Skeletal muscle satellite cell (primary cell): ENCODE measurements at regions not wholly inside any gene's neighbourhood (a gene's known extent, or its start where the extent isn't known, plus 50 kb on each side); places are given as distances from the start of the nearest gene placed in this dataset.

Source experiments
- H3K27me3 ChIP-seq: 2 replicates; pipeline ENCODE4 v1.7.0; 2013; ENCODE audit warnings: low read length; ENCODE audit not compliant: control insufficient read depth, insufficient read depth
- H3K36me3 ChIP-seq: 2 replicates; pipeline ENCODE4 v1.7.0; 2013; ENCODE audit warnings: mild to moderate bottlenecking, control low read depth, low read length; ENCODE audit not compliant: insufficient read depth
- H3K4me1 ChIP-seq: 2 replicates; pipeline ENCODE4 v1.7.0; 2013; ENCODE audit warnings: low read length; ENCODE audit not compliant: control insufficient read depth, insufficient read depth
- H3K4me2 ChIP-seq: 2 replicates; pipeline ENCODE4 v1.7.0; 2013; ENCODE audit warnings: mild to moderate bottlenecking, low read length
- H3K4me3 ChIP-seq: 2 replicates; pipeline ENCODE4 v1.7.0; 2013; ENCODE audit warnings: low read length
- H3K9ac ChIP-seq: 2 replicates; pipeline ENCODE4 v1.7.0; 2013; ENCODE audit warnings: mild to moderate bottlenecking, low read depth, low read length, moderate library complexity
- H3K9me3 ChIP-seq: replicated peaks from 2 replicates; pipeline ENCODE4 v1.7.0; 2013; ENCODE audit warnings: mild to moderate bottlenecking, control low read depth, low read length

GRCh38 chr2:14428056-14428455 is 204.5 kb upstream of the LRATD1 start:
- no peak overlapping the region for H3K4me2 ChIP-seq
- H3K9ac ChIP-seq = no peak overlapping the region
- H3K4me3 ChIP-seq = no peak overlapping the region
- no peaks in the 10 kb centered on the region for H3K36me3 ChIP-seq
- H3K4me1 ChIP-seq = no peaks in the 10 kb centered on the region
- H3K9me3 ChIP-seq = no peaks in the 10 kb centered on the region
- no peaks in the 10 kb centered on the region for H3K27me3 ChIP-seq

- no peaks in the 10 kb centered on the region for H3K27me3 ChIP-seq
- no peaks in the 10 kb centered on the region for H3K4me1 ChIP-seq
- no peak overlapping the region for H3K4me2 ChIP-seq
- no peaks in the 10 kb centered on the region for H3K9me3 ChIP-seq
- no peak overlapping the region for H3K9ac ChIP-seq
- H3K4me3 ChIP-seq = no peak overlapping the region
- H3K36me3 ChIP-seq = no peaks in the 10 kb centered on the region
Observed at GRCh38 chr2:14433946-14434495, 198.5 kb upstream of the LRATD1 start.

- H3K9ac ChIP-seq = no peak overlapping the region
- H3K9me3 ChIP-seq = no peaks in the 10 kb centered on the region
- H3K4me3 ChIP-seq = no peak overlapping the region
- H3K4me2 ChIP-seq = no peak overlapping the region
- H3K4me1 ChIP-seq = no peaks in the 10 kb centered on the region
- no peaks in the 10 kb centered on the region for H3K27me3 ChIP-seq
- no peaks in the 10 kb centered on the region for H3K36me3 ChIP-seq
Observed at GRCh38 chr2:14445670-14446069, 186.8 kb upstream of the LRATD1 start.

GRCh38 chr2:14448340-14448739 is 184.2 kb upstream of the LRATD1 start:
- Histone ChIP-seq H3K9me3 (no peaks in the 10 kb centered on the region), H3K27me3 (no peaks in the 10 kb centered on the region), H3K36me3 (no peaks in the 10 kb centered on the region), H3K4me2 (no peak overlapping the region), H3K9ac (no peak overlapping the region), H3K4me1 (no peaks in the 10 kb centered on the region), H3K4me3 (no peak overlapping the region)

GRCh38 chr2:14451312-14451711 is 181.2 kb upstream of the LRATD1 start:
- H3K4me1 ChIP-seq = no peaks in the 10 kb centered on the region
- no peaks in the 10 kb centered on the region for H3K36me3 ChIP-seq
- H3K4me3 ChIP-seq = no peak overlapping the region
- H3K4me2 ChIP-seq = no peak overlapping the region
- no peaks in the 10 kb centered on the region for H3K27me3 ChIP-seq
- H3K9ac ChIP-seq = no peak overlapping the region
- H3K9me3 ChIP-seq = no peaks in the 10 kb centered on the region

GRCh38 chr2:14454202-14454601 is 178.3 kb upstream of the LRATD1 start:
- Histone ChIP-seq H3K4me3 (no peak overlapping the region), H3K27me3 (no peaks in the 10 kb centered on the region), H3K9me3 (no peaks in the 10 kb centered on the region), H3K36me3 (no peaks in the 10 kb centered on the region), H3K4me1 (no peaks in the 10 kb centered on the region), H3K9ac (no peak overlapping the region), H3K4me2 (no peak overlapping the region)

GRCh38 chr2:14459786-14460325 is 172.7 kb upstream of the LRATD1 start:
- Histone ChIP-seq H3K9ac (no peak overlapping the region), H3K36me3 (no peaks in the 10 kb centered on the region), H3K4me2 (no peak overlapping the region), H3K4me3 (no peak overlapping the region), H3K4me1 (no peaks in the 10 kb centered on the region), H3K27me3 (no peaks in the 10 kb centered on the region), H3K9me3 (no peaks in the 10 kb centered on the region)

GRCh38 chr2:14475994-14476393 is 156.5 kb upstream of the LRATD1 start:
- no peaks in the 10 kb centered on the region for H3K27me3 ChIP-seq
- no peaks in the 10 kb centered on the region for H3K36me3 ChIP-seq
- no peak overlapping the region for H3K9ac ChIP-seq
- no peak overlapping the region for H3K4me3 ChIP-seq
- no peaks in the 10 kb centered on the region for H3K9me3 ChIP-seq
- H3K4me1 ChIP-seq = no peaks in the 10 kb centered on the region
- H3K4me2 ChIP-seq = no peak overlapping the region

GRCh38 chr2:14479486-14479885 is 153.0 kb upstream of the LRATD1 start:
- no peaks in the 10 kb centered on the region for H3K9me3 ChIP-seq
- H3K4me1 ChIP-seq = no peaks in the 10 kb centered on the region
- no peaks in the 10 kb centered on the region for H3K27me3 ChIP-seq
- no peak overlapping the region for H3K4me3 ChIP-seq
- no peak overlapping the region for H3K9ac ChIP-seq
- no peaks in the 10 kb centered on the region for H3K36me3 ChIP-seq
- H3K4me2 ChIP-seq = no peak overlapping the region

- Histone ChIP-seq H3K4me1 (no peaks in the 10 kb centered on the region), H3K9me3 (no peaks in the 10 kb centered on the region), H3K36me3 (no peaks in the 10 kb centered on the region), H3K9ac (no peak overlapping the region), H3K27me3 (no peaks in the 10 kb centered on the region), H3K4me2 (no peak overlapping the region), H3K4me3 (no peak overlapping the region)
Observed at GRCh38 chr2:14480120-14480519, 152.4 kb upstream of the LRATD1 start.

- Histone ChIP-seq H3K4me3 (no peak overlapping the region), H3K4me1 (no peaks in the 10 kb centered on the region), H3K9ac (no peak overlapping the region), H3K4me2 (no peak overlapping the region), H3K36me3 (no peaks in the 10 kb centered on the region), H3K9me3 (no peaks in the 10 kb centered on the region), H3K27me3 (no peaks in the 10 kb centered on the region)
Observed at GRCh38 chr2:14480906-14481305, 151.6 kb upstream of the LRATD1 start.

GRCh38 chr2:14492920-14493503 is 139.5 kb upstream of the LRATD1 start:
- Histone ChIP-seq H3K36me3 (no peaks in the 10 kb centered on the region), H3K4me3 (no peak overlapping the region), H3K9ac (no peak overlapping the region), H3K27me3 (no peaks in the 10 kb centered on the region), H3K4me1 (peaks cover 8% of the 10 kb centered on the region), H3K9me3 (no peaks in the 10 kb centered on the region), H3K4me2 (peak overlapping the region; percentile 11)
